ENCODE measurements at regions not wholly inside any gene's neighbourhood (a gene's known extent, or its start where the extent isn't known, plus 50 kb on each side); places are given as distances from the start of the nearest gene placed in this dataset.

DNA sequence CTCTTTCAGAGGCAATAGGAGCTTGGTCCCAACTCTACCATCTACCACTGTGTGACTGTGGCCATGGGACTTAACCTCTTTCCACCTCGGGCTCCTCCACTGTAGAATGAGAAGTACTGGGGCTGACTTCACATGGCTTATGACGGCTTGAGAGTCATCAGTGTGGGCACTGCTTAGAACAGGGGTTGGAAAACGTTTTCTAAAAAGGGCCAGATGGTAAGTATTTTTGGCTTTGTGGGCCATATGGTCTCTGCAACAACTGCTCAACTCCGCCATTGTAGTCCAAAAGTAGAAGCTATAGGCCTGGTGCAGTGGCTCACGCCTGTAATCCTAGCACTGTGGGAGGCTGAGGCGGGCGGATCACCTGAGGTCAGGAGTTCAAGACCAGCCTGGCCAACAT lies 69.2 kb upstream of the LTA4H start:
- intact Hi-C loops (cut with micrococcal nuclease) (no loop called here), dilution Hi-C loops (cut with HindIII; ENCODE audit: low sequenced_read_pairs, unreplicated experiment) (no loop called here), in situ Hi-C loops (cut with MboI; ENCODE audit: low sequenced_read_pairs) (no loop called here)
- Histone ChIP-seq H4K5ac (ENCODE audit: low read depth, low read length) (no peak overlapping the region), H2BK5ac (ENCODE audit: low read depth, low read length, poor library complexity, severe bottlenecking) (no peak overlapping the region), H3K9me1 (ENCODE audit: insufficient read depth, low read length) (no peaks in the 10 kb centered on the region; the same call in 1 of the 2 replicates), H3K9me3 (ENCODE audit: control insufficient read depth, insufficient read depth, low read length) (no peaks in the 10 kb centered on the region), H3K27me3 (ENCODE audit: control insufficient read depth, insufficient read depth, low read length) (peaks cover 4% of the 10 kb centered on the region; the same call in 1 of the 2 replicates), H3K36me3 (ENCODE audit: control insufficient read depth, insufficient read depth, low read length) (no peaks in the 10 kb centered on the region), H3K79me1 (ENCODE audit: low read depth in 1 of 2, low read length in 2 of 2) (no peaks in the 10 kb centered on the region), H3K9ac (ENCODE audit: low read depth, low read length) (no peak overlapping the region), H3K4me2 (ENCODE audit: low read depth, low read length) (no peak overlapping the region), H3K56ac (ENCODE audit: extremely low read depth, insufficient read depth, low read length) (no peak overlapping the region), H3K4me1 (ENCODE audit: control insufficient read depth, insufficient read depth, low read length) (no peaks in the 10 kb centered on the region), H2AFZ (replicated peaks; ENCODE audit: low read length, poor library complexity) (no peak overlapping the region), H3K27ac (ENCODE audit: insufficient read depth, low read length) (no peak overlapping the region), H3K23ac (ENCODE audit: low read depth, low read length) (no peak overlapping the region), H3K18ac (ENCODE audit: low read depth, low read length) (no peak overlapping the region), H2AK9ac (replicated peaks; ENCODE audit: low read depth, low read length, poor library complexity) (no peak overlapping the region), H3K14ac (replicated peaks; ENCODE audit: low read depth, low read length) (no peak overlapping the region), H2AK5ac (ENCODE audit: low read depth, low read length) (no peak overlapping the region), H2BK120ac (ENCODE audit: low read depth, low read length) (no peak overlapping the region), H4K91ac (ENCODE audit: insufficient read depth, low read depth, low read length) (no peak overlapping the region), H3K4me3 (ENCODE audit: insufficient read depth, low read depth, low read length) (no peak overlapping the region), H4K8ac (ENCODE audit: low read depth in 2 of 2, low read length in 2 of 2) (no peak overlapping the region), H3K4ac (ENCODE audit: low read depth, low read length) (no peak overlapping the region), H2BK20ac (ENCODE audit: low read depth, low read length) (no peak overlapping the region), H4K20me1 (ENCODE audit: insufficient read depth, low read length) (no peaks in the 10 kb centered on the region), H2BK15ac (ENCODE audit: low read depth, low read length) (no peak overlapping the region)
- WGBS, 2 experiments (ENCODE audit: extremely low coverage in 2 of 2, insufficient read length in 1 of 2), result no CpG with 5 or more reads among the region's 7 CpGs
- no peak for DNase-seq
- ChIA-PET POLR2A (ENCODE audit: unreplicated experiment) (no interaction called here), CTCF (no interaction called here)
- TF ChIP-seq POLR2A (IDR thresholded peaks at IDR 0.05; ENCODE audit: low read depth, low read length) (no peak), CHD1 (IDR thresholded peaks at IDR 0.05; ENCODE audit: low read depth, low read length) (no peak), FOS (IDR thresholded peaks at IDR 0.05; ENCODE audit: low read depth, low read length) (no peak), MAZ (IDR thresholded peaks at IDR 0.05; ENCODE audit: borderline replicate concordance, low read depth, low read length) (no peak), NFE2L2 (IDR thresholded peaks at IDR 0.05; ENCODE audit: low read depth, low read length) (no peak), CTCF (conservative IDR thresholded peaks at IDR 0.05; ENCODE audit: low read depth, low read length) (no peak), USF2 (IDR thresholded peaks at IDR 0.05; ENCODE audit: low read depth, low read length) (no peak), RCOR1 (IDR thresholded peaks at IDR 0.05; ENCODE audit: insufficient replicate concordance, low read length) (no peak), MAFK (IDR thresholded peaks at IDR 0.05; ENCODE audit: low read depth, low read length) (no peak), CEBPB (IDR thresholded peaks at IDR 0.05; ENCODE audit: low read depth, low read length) (no peak), RFX5 (IDR thresholded peaks at IDR 0.05; ENCODE audit: low read depth, low read length) (no peak), RAD21 (IDR thresholded peaks at IDR 0.05; ENCODE audit: low read length) (no peak), MXI1 (IDR thresholded peaks at IDR 0.05; ENCODE audit: borderline replicate concordance, low read depth, low read length) (no peak), SMC3 (IDR thresholded peaks at IDR 0.05; ENCODE audit: low read depth, low read length) (no peak), BHLHE40 (IDR thresholded peaks at IDR 0.05; ENCODE audit: low read depth, low read length) (no peak)
- TF ChIP-seq, protein P1, sequence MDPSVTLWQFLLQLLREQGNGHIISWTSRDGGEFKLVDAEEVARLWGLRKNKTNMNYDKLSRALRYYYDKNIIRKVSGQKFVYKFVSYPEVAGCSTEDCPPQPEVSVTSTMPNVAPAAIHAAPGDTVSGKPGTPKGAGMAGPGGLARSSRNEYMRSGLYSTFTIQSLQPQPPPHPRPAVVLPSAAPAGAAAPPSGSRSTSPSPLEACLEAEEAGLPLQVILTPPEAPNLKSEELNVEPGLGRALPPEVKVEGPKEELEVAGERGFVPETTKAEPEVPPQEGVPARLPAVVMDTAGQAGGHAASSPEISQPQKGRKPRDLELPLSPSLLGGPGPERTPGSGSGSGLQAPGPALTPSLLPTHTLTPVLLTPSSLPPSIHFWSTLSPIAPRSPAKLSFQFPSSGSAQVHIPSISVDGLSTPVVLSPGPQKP (IDR thresholded peaks at IDR 0.05; ENCODE audit: borderline replicate concordance, low read depth, low read length), result no peak
- BruUV-seq (replicated peaks), result no TSS peak
- no peak for ATAC-seq (ENCODE audit: low read depth)

Measured in IMR-90 (cell line).